MCF 10A (cell line): ENCODE measurements at regions not wholly inside any gene's neighbourhood (a gene's known extent, or its start where the extent isn't known, plus 50 kb on each side); places are given as distances from the start of the nearest gene placed in this dataset.

Source experiments
- BruUV-seq: library from RNA; stranded (reverse); fragments of 400-500 nt; replicated peaks from 2 replicates; lab custom pipeline; 2021; lab: Mats Ljungman, UMichigan
- CTCF ChIA-PET: fragments of 300-600 bp; sonication (Branson Sonifier 250); formaldehyde crosslinking; extraction: SDS; loops from one replicate; lab custom pipeline; 2021; ENCODE audit warnings: antibody characterized with exemption, inconsistent platforms; lab: Yijun Ruan, JAX
- POLR2A ChIA-PET: fragments of 300-600, 350-650 bp; sonication (Branson Sonifier 250); formaldehyde crosslinking; extraction: SDS; loops from one replicate; lab custom pipeline; 2020; ENCODE audit warnings: antibody characterized with exemption, inconsistent platforms; lab: Yijun Ruan, JAX
- DNase-seq: peaks from one replicate; pipeline ENCODE4 v3.0.0-alpha.2; 2018; ENCODE audit not compliant: unreplicated experiment
- H3K27ac Mint-ChIP-seq: one replicate; pipeline ENCODE4 v1.8.0; 2022; ENCODE audit warnings: mild to moderate bottlenecking, low read depth, mixed read lengths; ENCODE audit not compliant: unreplicated experiment
- H3K27me3 Mint-ChIP-seq: one replicate; pipeline ENCODE4 v1.8.0; 2022; ENCODE audit warnings: mixed read lengths; ENCODE audit not compliant: insufficient read depth, unreplicated experiment
- H3K36me3 Mint-ChIP-seq: one replicate; pipeline ENCODE4 v1.8.0; 2022; ENCODE audit warnings: mild to moderate bottlenecking, moderate library complexity, mixed read lengths; ENCODE audit not compliant: insufficient read depth, unreplicated experiment
- H3K4me1 Mint-ChIP-seq: one replicate; pipeline ENCODE4 v1.8.0; 2022; ENCODE audit warnings: mixed read lengths; ENCODE audit not compliant: insufficient read depth, unreplicated experiment
- H3K4me3 Mint-ChIP-seq: one replicate; pipeline ENCODE4 v1.8.0; 2022; ENCODE audit warnings: mild to moderate bottlenecking, moderate library complexity, mixed read lengths; ENCODE audit not compliant: unreplicated experiment
- H3K9me3 Mint-ChIP-seq: one replicate; pipeline ENCODE4 v1.8.0; 2022; ENCODE audit warnings: mixed read lengths; ENCODE audit not compliant: unreplicated experiment
- CTCF ChIP-seq: fragments of 200-600 bp; IDR thresholded peaks from one replicate; pipeline ENCODE4 v1.8.0; 2022; ENCODE audit warnings: antibody characterized with exemption, mild to moderate bottlenecking; ENCODE audit not compliant: unreplicated experiment
- intact Hi-C: fragments of 100-400 bp; cut with micrococcal nuclease; formaldehyde crosslinking; loops from 2 replicates; pipeline ENCODE4 v1.14.1; 2022

GRCh38 chr1:4916610-4917009 lies 262.2 kb downstream of the AJAP1 start:
- BruUV-seq: no TSS peak
- no peak overlapping the region for H3K27ac Mint-ChIP-seq
- ChIA-PET POLR2A (no interaction called here), CTCF (no interaction called here)
- H3K36me3 Mint-ChIP-seq: no peaks in the 10 kb centered on the region
- TF ChIP-seq CTCF: no peak
- DNase-seq: no peak
- intact Hi-C loops: no loop called here
- peaks cover 54% of the 10 kb centered on the region for H3K9me3 Mint-ChIP-seq
- no peak overlapping the region for H3K4me3 Mint-ChIP-seq
- H3K27me3 Mint-ChIP-seq: no peaks in the 10 kb centered on the region
- no peaks in the 10 kb centered on the region for H3K4me1 Mint-ChIP-seq

GRCh38 chr1:4915154-4915553 lies 260.7 kb downstream of the AJAP1 start:
- no peak for TF ChIP-seq CTCF
- no peak for DNase-seq
- ChIA-PET CTCF (no interaction called here), POLR2A (no interaction called here)
- no TSS peak for BruUV-seq
- intact Hi-C loops: no loop called here
- peaks cover 47% of the 10 kb centered on the region for H3K9me3 Mint-ChIP-seq
- H3K4me1 Mint-ChIP-seq: no peaks in the 10 kb centered on the region
- H3K36me3 Mint-ChIP-seq: no peaks in the 10 kb centered on the region
- no peak overlapping the region for H3K4me3 Mint-ChIP-seq
- H3K27ac Mint-ChIP-seq: no peak overlapping the region
- no peaks in the 10 kb centered on the region for H3K27me3 Mint-ChIP-seq

- TF ChIP-seq CTCF: no peak
- no TSS peak for BruUV-seq
- Mint-ChIP-seq H3K4me3 (no peak overlapping the region), H3K9me3 (peaks cover 15% of the 10 kb centered on the region), H3K27ac (no peak overlapping the region), H3K27me3 (no peaks in the 10 kb centered on the region), H3K4me1 (no peaks in the 10 kb centered on the region), H3K36me3 (no peaks in the 10 kb centered on the region)
- intact Hi-C loops: no loop called here
- ChIA-PET CTCF (interaction anchor here (0.6 kb wide), 1 partner anchor 232 kb away, joined by 3 read pairs; no protein-coding TSS in a partner anchor), POLR2A (no interaction called here)
- DNase-seq: no peak
These were observed 254.1 kb downstream of the AJAP1 start for GRCh38 chr1:4908486-4908885.

GRCh38 chr1:4894566-4894965 lies 240.2 kb downstream of the AJAP1 start:
- intact Hi-C loops: no loop called here
- CTCF ChIA-PET: interaction anchor here (0.7 kb wide), 1 partner anchor 726 kb away, joined by 3 read pairs; no protein-coding TSS in a partner anchor
- Mint-ChIP-seq H3K4me1 (no peaks in the 10 kb centered on the region), H3K27me3 (no peaks in the 10 kb centered on the region), H3K9me3 (peaks cover 44% of the 10 kb centered on the region), H3K4me3 (no peak overlapping the region), H3K36me3 (no peaks in the 10 kb centered on the region), H3K27ac (no peak overlapping the region)
- no TSS peak for BruUV-seq
- POLR2A ChIA-PET: no interaction called here
- no peak for TF ChIP-seq CTCF
- DNase-seq: no peak
